ENCODE measurements at regions not wholly inside any gene's neighbourhood (a gene's known extent, or its start where the extent isn't known, plus 50 kb on each side); places are given as distances from the start of the nearest gene placed in this dataset.
"Not testable (repeated sequence)": the region's sequence is repeated elsewhere in the genome, so short reads cannot be mapped to it uniquely, and the experiment has no call there.

DNA sequence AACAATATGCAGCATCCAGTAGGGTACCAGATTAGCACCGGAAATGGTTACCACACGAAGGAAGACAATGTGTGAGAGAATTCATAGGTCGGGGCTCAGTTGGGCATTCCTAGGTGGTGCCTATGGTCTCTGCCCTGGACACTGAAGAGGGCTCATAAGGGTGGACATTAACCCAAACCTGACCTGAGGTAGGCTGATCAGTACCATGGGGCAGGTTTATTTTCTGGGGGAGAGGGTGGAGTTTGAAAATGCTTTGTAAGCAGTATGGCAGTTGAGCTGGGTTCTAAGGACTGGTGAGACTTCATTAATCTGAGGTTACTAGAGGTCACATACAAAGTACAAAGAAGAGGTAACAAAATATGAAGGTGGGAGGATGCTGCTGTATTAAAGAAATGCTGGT is 68.4 kb downstream of the RPL22L1 start:
- no peak overlapping the region for H3K4me3 ChIP-seq (ENCODE audit: insufficient read depth, low read length)
- H2AFZ ChIP-seq (ENCODE audit: low read length) = no peak overlapping the region
- peak overlapping the region; percentile 89 for H3K27ac ChIP-seq (ENCODE audit: low read depth, low read length)
- H3K4me2 ChIP-seq (ENCODE audit: insufficient read depth, low read length) = peak overlapping the region; percentile 25
- H3K36me3 ChIP-seq (ENCODE audit: insufficient read depth, low read length) = no peaks in the 10 kb centered on the region
- no peak for DNase-seq (ENCODE audit: insufficient read length, low spot score, missing footprints)
- no peaks in the 10 kb centered on the region for H3K27me3 ChIP-seq (ENCODE audit: insufficient read depth, low read length)
- no peaks in the 10 kb centered on the region for H4K20me1 ChIP-seq (ENCODE audit: insufficient read depth, low read length)
- H3K4me1 ChIP-seq (ENCODE audit: insufficient read depth, low read length) = peaks cover 33% of the 10 kb centered on the region
- TF ChIP-seq, protein P1, sequence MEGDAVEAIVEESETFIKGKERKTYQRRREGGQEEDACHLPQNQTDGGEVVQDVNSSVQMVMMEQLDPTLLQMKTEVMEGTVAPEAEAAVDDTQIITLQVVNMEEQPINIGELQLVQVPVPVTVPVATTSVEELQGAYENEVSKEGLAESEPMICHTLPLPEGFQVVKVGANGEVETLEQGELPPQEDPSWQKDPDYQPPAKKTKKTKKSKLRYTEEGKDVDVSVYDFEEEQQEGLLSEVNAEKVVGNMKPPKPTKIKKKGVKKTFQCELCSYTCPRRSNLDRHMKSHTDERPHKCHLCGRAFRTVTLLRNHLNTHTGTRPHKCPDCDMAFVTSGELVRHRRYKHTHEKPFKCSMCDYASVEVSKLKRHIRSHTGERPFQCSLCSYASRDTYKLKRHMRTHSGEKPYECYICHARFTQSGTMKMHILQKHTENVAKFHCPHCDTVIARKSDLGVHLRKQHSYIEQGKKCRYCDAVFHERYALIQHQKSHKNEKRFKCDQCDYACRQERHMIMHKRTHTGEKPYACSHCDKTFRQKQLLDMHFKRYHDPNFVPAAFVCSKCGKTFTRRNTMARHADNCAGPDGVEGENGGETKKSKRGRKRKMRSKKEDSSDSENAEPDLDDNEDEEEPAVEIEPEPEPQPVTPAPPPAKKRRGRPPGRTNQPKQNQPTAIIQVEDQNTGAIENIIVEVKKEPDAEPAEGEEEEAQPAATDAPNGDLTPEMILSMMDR (IDR thresholded peaks at IDR 0.05; ENCODE audit: extremely low read depth, low read depth, low read length) = no peak
- no peaks in the 10 kb centered on the region for H3K79me2 ChIP-seq (ENCODE audit: insufficient read depth, low read length)
- no peaks in the 10 kb centered on the region for H3K9me3 ChIP-seq (ENCODE audit: low read depth, low read length)

DNA sequence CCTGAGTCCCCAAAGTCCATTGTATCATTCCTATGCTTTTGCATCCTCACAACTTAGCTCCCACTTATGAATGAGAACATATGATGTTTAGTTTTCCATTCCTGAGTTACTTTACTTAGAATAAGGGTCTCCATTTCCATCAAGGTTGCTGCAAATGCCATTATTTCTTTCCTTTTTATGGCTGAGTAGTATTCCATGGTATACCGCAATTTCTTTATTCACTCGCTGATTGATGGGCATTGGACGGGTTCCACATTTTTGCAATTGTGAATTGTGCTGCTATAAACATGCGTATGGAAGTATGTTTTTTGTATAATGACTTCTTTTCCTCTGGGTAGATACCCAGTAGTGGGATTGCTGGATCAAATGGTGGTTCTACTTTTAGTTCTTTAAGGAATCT is 69.7 kb downstream of the RPL22L1 start:
- H3K4me3 ChIP-seq (ENCODE audit: insufficient read depth, low read length); H2AFZ ChIP-seq (ENCODE audit: low read length); H3K79me2 ChIP-seq (ENCODE audit: insufficient read depth, low read length); H3K9me3 ChIP-seq (ENCODE audit: low read depth, low read length); H3K4me2 ChIP-seq (ENCODE audit: insufficient read depth, low read length); H3K36me3 ChIP-seq (ENCODE audit: insufficient read depth, low read length); H4K20me1 ChIP-seq (ENCODE audit: insufficient read depth, low read length); H3K27me3 ChIP-seq (ENCODE audit: insufficient read depth, low read length); H3K27ac ChIP-seq (ENCODE audit: low read depth, low read length); DNase-seq (ENCODE audit: insufficient read length, low spot score, missing footprints): not testable (repeated sequence)
- H3K4me1 ChIP-seq (ENCODE audit: insufficient read depth, low read length) = peaks cover 31% of the 10 kb centered on the region

DNA sequence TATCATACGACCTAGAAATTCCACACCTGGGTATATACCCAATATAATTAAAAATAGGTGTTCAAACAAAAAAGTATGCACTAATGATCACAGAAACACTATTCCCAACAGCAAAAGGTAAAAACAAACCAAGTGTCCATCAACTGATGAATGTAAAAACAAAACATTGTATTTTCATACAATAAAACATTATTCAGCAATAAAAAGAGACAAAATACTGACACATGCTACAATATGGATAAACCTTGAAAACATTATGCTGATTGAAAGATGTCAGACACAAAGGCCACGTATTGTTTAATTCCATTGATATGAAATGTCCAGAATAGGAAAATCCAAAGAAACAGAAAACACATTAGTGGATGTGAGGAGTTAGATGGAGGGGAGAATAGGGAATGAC is 71.0 kb downstream of the RPL22L1 start:
- TF ChIP-seq, protein P1 (IDR thresholded peaks at IDR 0.05; ENCODE audit: extremely low read depth, low read depth, low read length) = no peak
- no peaks in the 10 kb centered on the region for H3K36me3 ChIP-seq (ENCODE audit: insufficient read depth, low read length)
- no peak overlapping the region for H3K4me3 ChIP-seq (ENCODE audit: insufficient read depth, low read length)
- no peaks in the 10 kb centered on the region for H3K79me2 ChIP-seq (ENCODE audit: insufficient read depth, low read length)
- no peaks in the 10 kb centered on the region for H3K27me3 ChIP-seq (ENCODE audit: insufficient read depth, low read length)
- H3K4me1 ChIP-seq (ENCODE audit: insufficient read depth, low read length) = peaks cover 28% of the 10 kb centered on the region
- no peak overlapping the region for H2AFZ ChIP-seq (ENCODE audit: low read length)
- H3K4me2 ChIP-seq (ENCODE audit: insufficient read depth, low read length) = no peak overlapping the region
- no peaks in the 10 kb centered on the region for H3K9me3 ChIP-seq (ENCODE audit: low read depth, low read length)
- no peak overlapping the region for H3K27ac ChIP-seq (ENCODE audit: low read depth, low read length)
- no peaks in the 10 kb centered on the region for H4K20me1 ChIP-seq (ENCODE audit: insufficient read depth, low read length)
- DNase-seq (ENCODE audit: insufficient read length, low spot score, missing footprints) = no peak

DNA sequence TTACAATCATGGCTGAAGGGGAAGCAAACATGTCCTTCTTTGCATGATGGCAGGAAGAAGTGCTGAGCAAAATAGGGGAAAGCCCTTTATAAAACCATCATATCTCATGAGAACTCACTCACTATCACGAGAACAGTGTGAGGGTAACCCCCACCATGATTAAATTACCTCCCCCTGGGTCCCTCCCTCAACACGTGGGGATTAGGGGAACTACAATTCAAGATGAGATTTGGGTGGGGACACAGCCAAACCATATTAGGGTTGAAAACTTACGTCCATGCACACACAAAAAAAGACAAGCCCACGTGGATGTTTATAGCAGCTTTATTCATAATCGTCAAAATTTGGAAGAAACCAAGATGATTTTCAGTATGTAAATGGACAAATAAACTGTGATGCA is 72.3 kb downstream of the RPL22L1 start:
- no peaks in the 10 kb centered on the region for H3K9me3 ChIP-seq (ENCODE audit: low read depth, low read length)
- TF ChIP-seq, protein P1 (IDR thresholded peaks at IDR 0.05; ENCODE audit: extremely low read depth, low read depth, low read length) = no peak

More for the DNA sequence above, 72.3 kb downstream of the RPL22L1 start:
- Histone ChIP-seq H4K20me1 (ENCODE audit: insufficient read depth, low read length) (no peaks in the 10 kb centered on the region), H2AFZ (ENCODE audit: low read length) (no peak overlapping the region), H3K4me1 (ENCODE audit: insufficient read depth, low read length) (peaks cover 16% of the 10 kb centered on the region), H3K36me3 (ENCODE audit: insufficient read depth, low read length) (no peaks in the 10 kb centered on the region), H3K27me3 (ENCODE audit: insufficient read depth, low read length) (no peaks in the 10 kb centered on the region), H3K27ac (ENCODE audit: low read depth, low read length) (no peak overlapping the region), H3K4me3 (ENCODE audit: insufficient read depth, low read length) (no peak overlapping the region), H3K4me2 (ENCODE audit: insufficient read depth, low read length) (no peak overlapping the region), H3K79me2 (ENCODE audit: insufficient read depth, low read length) (no peaks in the 10 kb centered on the region)
- DNase-seq (ENCODE audit: insufficient read length, low spot score, missing footprints) = no peak

All from osteoblast (primary cell).